Neural cell (in vitro differentiated cells): ENCODE measurements at regions not wholly inside any gene's neighbourhood (a gene's known extent, or its start where the extent isn't known, plus 50 kb on each side); places are given as distances from the start of the nearest gene placed in this dataset.

Experiments
- H2AFZ ChIP-seq: fragments of 200-600, 300-800 bp; sonication (generic), shearing (Covaris generic); 2 replicates; pipeline ENCODE4 v1.6.0; 2014; ENCODE audit warnings: low read depth, mild to moderate bottlenecking, antibody characterized with exemption, low read length, moderate library complexity
- H3F3A ChIP-seq: fragments of 200-600 bp; shearing (Covaris generic); 2 replicates; pipeline ENCODE4 v1.6.1; 2016; ENCODE audit warnings: mild to moderate bottlenecking, moderate library complexity, mixed read lengths, antibody characterized with exemption, low read length; ENCODE audit not compliant: insufficient read depth, poor library complexity, severe bottlenecking
- H3K27ac ChIP-seq: fragments of 200-600, 300-800 bp; sonication (generic), shearing (Covaris generic); 2 replicates; pipeline ENCODE4 v1.5.1; 2014; ENCODE audit warnings: mild to moderate bottlenecking, low read length, moderate library complexity
- H3K27me3 ChIP-seq: fragments of 300-800, 200-600 bp; sonication (generic), shearing (Covaris generic); 2 replicates; pipeline ENCODE4 v1.6.0; 2014; ENCODE audit warnings: mild to moderate bottlenecking, low read depth, low read length, moderate library complexity; ENCODE audit not compliant: insufficient read depth
- H3K36me3 ChIP-seq: fragments of 300-800, 200-600 bp; sonication (generic), shearing (Covaris generic); 2 replicates; pipeline ENCODE4 v1.5.1; 2014; ENCODE audit warnings: mild to moderate bottlenecking, antibody characterized with exemption, low read length, moderate library complexity; ENCODE audit not compliant: insufficient read depth
- H3K4me2 ChIP-seq: fragments of 300-800, 200-600 bp; sonication (generic), shearing (Covaris generic); 2 replicates; pipeline ENCODE4 v1.6.0; 2014; ENCODE audit warnings: mild to moderate bottlenecking, low read length
- H3K4me3 ChIP-seq: fragments of 300-800, 200-600 bp; sonication (generic), shearing (Covaris generic); 2 replicates; pipeline ENCODE4 v1.5.1; 2014; ENCODE audit warnings: mild to moderate bottlenecking, low read length, moderate library complexity
- H3K79me2 ChIP-seq: fragments of 200-600 bp; shearing (Covaris generic); replicated peaks from 2 replicates; pipeline ENCODE4 v1.6.0; 2014; ENCODE audit warnings: mild to moderate bottlenecking, low read length, moderate library complexity; ENCODE audit not compliant: insufficient read depth
- H3K9ac ChIP-seq: fragments of 300-800, 200-600 bp; sonication (generic), shearing (Covaris generic); 2 replicates; pipeline ENCODE4 v1.6.1; 2016; ENCODE audit warnings: mild to moderate bottlenecking, low read length, mixed read lengths
- H3K9me2 ChIP-seq: fragments of 200-600 bp; shearing (Covaris generic); 2 replicates; pipeline ENCODE4 v1.6.1; 2016; ENCODE audit warnings: mild to moderate bottlenecking, low read length, mixed read lengths; ENCODE audit not compliant: insufficient read depth
- H3K9me3 ChIP-seq: fragments of 200-600, 300-800 bp; sonication (generic), shearing (Covaris generic); 2 replicates; pipeline ENCODE4 v1.6.1; 2016; ENCODE audit warnings: mild to moderate bottlenecking, mixed run types, low read length, moderate library complexity, mixed read lengths
- H4K20me1 ChIP-seq: fragments of 200-600 bp; shearing (Covaris generic); 2 replicates; pipeline ENCODE4 v1.6.1; 2016; ENCODE audit warnings: mild to moderate bottlenecking, mixed run types; ENCODE audit not compliant: insufficient read depth
- EP300 ChIP-seq: fragments of 450-650 bp; conservative IDR thresholded peaks from 2 replicates; pipeline ENCODE4 v1.6.1; 2014; ENCODE audit warnings: antibody characterized with exemption, mild to moderate bottlenecking, moderate library complexity; ENCODE audit not compliant: poor library complexity, severe bottlenecking
- EZH2 ChIP-seq: fragments of 200-600, 300-800 bp; shearing (Covaris generic), sonication (generic); IDR thresholded peaks from 2 replicates; pipeline ENCODE4 v1.6.1; 2014; ENCODE audit warnings: antibody characterized with exemption, low read length, borderline replicate concordance, mild to moderate bottlenecking; ENCODE audit not compliant: insufficient read depth, poor library complexity, severe bottlenecking
- MXI1 ChIP-seq: fragments of 450-650 bp; conservative IDR thresholded peaks from 2 replicates; pipeline ENCODE4 v1.6.1; 2014; ENCODE audit warnings: antibody characterized with exemption, mild to moderate bottlenecking; ENCODE audit not compliant: poor library complexity, severe bottlenecking
- POLR2AphosphoS5 ChIP-seq: IDR thresholded peaks from 2 replicates; pipeline ENCODE4 v1.6.1; 2012
- RAD21 ChIP-seq: fragments of 450-650 bp; conservative IDR thresholded peaks from 2 replicates; pipeline ENCODE4 v1.6.1; 2014; ENCODE audit warnings: antibody characterized with exemption, mild to moderate bottlenecking, moderate library complexity
- SMC3 ChIP-seq: fragments of 450-650 bp; conservative IDR thresholded peaks from 2 replicates; pipeline ENCODE4 v1.6.1; 2014; ENCODE audit warnings: antibody characterized with exemption, mild to moderate bottlenecking, moderate library complexity; ENCODE audit not compliant: poor library complexity
- TAF1 ChIP-seq: IDR thresholded peaks from 2 replicates; pipeline ENCODE4 v1.6.1; 2012; ENCODE audit warnings: low read depth
- TF ChIP-seq, protein P1 (sequence below): fragments of 450-650 bp; IDR thresholded peaks from 2 replicates; pipeline ENCODE4 v1.5.1; 2014; ENCODE audit warnings: antibody characterized with exemption, mild to moderate bottlenecking, moderate library complexity; ENCODE audit not compliant: poor library complexity, severe bottlenecking
- TF ChIP-seq, protein P2 (sequence below): IDR thresholded peaks from 2 replicates; pipeline ENCODE4 v1.6.1; 2012; ENCODE audit warnings: borderline replicate concordance

DNA sequence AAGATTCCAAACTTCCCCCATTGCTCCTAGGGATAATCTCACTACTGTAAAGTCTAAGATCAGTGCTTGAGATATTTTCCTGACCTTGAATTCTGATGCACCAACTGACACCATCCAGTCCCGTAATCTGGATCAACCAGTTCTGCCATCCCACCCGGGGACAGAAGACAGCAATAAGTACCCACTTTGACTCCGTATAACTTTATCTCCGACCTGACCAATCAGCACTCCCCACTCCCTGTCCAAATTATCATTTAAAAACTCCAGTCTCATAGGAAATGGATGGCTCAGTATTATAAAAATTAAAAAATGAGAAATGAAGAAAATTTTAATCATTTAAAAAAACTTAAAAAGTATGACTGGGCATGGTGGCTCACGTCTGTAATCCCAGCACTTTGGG, 61.4 kb upstream of the ABCC4 start:
- Histone ChIP-seq H3K27me3 (no peaks in the 10 kb centered on the region), H3K9me2 (no peaks in the 10 kb centered on the region), H4K20me1 (no peaks in the 10 kb centered on the region), H3K36me3 (no peaks in the 10 kb centered on the region), H3K27ac (no peak overlapping the region), H3K79me2 (no peaks in the 10 kb centered on the region), H3K4me2 (no peak overlapping the region), H3K4me3 (no peak overlapping the region), H3K9ac (no peak overlapping the region), H2AFZ (no peak overlapping the region), H3F3A (no peaks in the 10 kb centered on the region), H3K9me3 (no peaks in the 10 kb centered on the region)
- TF ChIP-seq EZH2 (no peak), MXI1 (no peak), POLR2AphosphoS5 (no peak), EP300 (no peak), SMC3 (no peak), RAD21 (no peak), TAF1 (no peak)
- TF ChIP-seq, protein P1, sequence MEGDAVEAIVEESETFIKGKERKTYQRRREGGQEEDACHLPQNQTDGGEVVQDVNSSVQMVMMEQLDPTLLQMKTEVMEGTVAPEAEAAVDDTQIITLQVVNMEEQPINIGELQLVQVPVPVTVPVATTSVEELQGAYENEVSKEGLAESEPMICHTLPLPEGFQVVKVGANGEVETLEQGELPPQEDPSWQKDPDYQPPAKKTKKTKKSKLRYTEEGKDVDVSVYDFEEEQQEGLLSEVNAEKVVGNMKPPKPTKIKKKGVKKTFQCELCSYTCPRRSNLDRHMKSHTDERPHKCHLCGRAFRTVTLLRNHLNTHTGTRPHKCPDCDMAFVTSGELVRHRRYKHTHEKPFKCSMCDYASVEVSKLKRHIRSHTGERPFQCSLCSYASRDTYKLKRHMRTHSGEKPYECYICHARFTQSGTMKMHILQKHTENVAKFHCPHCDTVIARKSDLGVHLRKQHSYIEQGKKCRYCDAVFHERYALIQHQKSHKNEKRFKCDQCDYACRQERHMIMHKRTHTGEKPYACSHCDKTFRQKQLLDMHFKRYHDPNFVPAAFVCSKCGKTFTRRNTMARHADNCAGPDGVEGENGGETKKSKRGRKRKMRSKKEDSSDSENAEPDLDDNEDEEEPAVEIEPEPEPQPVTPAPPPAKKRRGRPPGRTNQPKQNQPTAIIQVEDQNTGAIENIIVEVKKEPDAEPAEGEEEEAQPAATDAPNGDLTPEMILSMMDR: no peak
- TF ChIP-seq, protein P2, sequence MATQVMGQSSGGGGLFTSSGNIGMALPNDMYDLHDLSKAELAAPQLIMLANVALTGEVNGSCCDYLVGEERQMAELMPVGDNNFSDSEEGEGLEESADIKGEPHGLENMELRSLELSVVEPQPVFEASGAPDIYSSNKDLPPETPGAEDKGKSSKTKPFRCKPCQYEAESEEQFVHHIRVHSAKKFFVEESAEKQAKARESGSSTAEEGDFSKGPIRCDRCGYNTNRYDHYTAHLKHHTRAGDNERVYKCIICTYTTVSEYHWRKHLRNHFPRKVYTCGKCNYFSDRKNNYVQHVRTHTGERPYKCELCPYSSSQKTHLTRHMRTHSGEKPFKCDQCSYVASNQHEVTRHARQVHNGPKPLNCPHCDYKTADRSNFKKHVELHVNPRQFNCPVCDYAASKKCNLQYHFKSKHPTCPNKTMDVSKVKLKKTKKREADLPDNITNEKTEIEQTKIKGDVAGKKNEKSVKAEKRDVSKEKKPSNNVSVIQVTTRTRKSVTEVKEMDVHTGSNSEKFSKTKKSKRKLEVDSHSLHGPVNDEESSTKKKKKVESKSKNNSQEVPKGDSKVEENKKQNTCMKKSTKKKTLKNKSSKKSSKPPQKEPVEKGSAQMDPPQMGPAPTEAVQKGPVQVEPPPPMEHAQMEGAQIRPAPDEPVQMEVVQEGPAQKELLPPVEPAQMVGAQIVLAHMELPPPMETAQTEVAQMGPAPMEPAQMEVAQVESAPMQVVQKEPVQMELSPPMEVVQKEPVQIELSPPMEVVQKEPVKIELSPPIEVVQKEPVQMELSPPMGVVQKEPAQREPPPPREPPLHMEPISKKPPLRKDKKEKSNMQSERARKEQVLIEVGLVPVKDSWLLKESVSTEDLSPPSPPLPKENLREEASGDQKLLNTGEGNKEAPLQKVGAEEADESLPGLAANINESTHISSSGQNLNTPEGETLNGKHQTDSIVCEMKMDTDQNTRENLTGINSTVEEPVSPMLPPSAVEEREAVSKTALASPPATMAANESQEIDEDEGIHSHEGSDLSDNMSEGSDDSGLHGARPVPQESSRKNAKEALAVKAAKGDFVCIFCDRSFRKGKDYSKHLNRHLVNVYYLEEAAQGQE: no peak

GRCh38 chr13:95367309-95367843, 66.1 kb upstream of the ABCC4 start:
- Histone ChIP-seq H3F3A (no peaks in the 10 kb centered on the region), H3K79me2 (no peaks in the 10 kb centered on the region), H3K36me3 (no peaks in the 10 kb centered on the region), H4K20me1 (no peaks in the 10 kb centered on the region), H3K27ac (no peak overlapping the region), H3K4me2 (no peak overlapping the region), H3K27me3 (no peaks in the 10 kb centered on the region), H3K9ac (no peak overlapping the region), H3K4me3 (no peak overlapping the region), H3K9me2 (no peaks in the 10 kb centered on the region), H2AFZ (no peak overlapping the region), H3K9me3 (no peaks in the 10 kb centered on the region)
- TF ChIP-seq SMC3 (no peak), EP300 (no peak), MXI1 (no peak), POLR2AphosphoS5 (no peak), TAF1 (no peak), RAD21 (no peak), EZH2 (no peak)
- TF ChIP-seq, protein P2: no peak
- TF ChIP-seq, protein P1: no peak
